Stomach (tissue), 4 donors: ENCODE measurements at regions not wholly inside any gene's neighbourhood (a gene's known extent, or its start where the extent isn't known, plus 50 kb on each side); places are given as distances from the start of the nearest gene placed in this dataset.
"Not testable (repeated sequence)": the region's sequence is repeated elsewhere in the genome, so short reads cannot be mapped to it uniquely, and the experiment has no call there.

Experiments used
- CTCF ChIP-seq, 7 experiments: fragments of 450-650 bp in 4 of 7; fragments of 200-600 bp in 3 of 7; sonication (generic) in 3 of 7; IDR thresholded peaks; one replicate each; pipeline ENCODE4 v1.5.1; 2016 to 2019; ENCODE audit warnings: antibody characterized with exemption in 7 of 7, control low read depth in 2 of 7, mild to moderate bottlenecking in 1 of 7
- EP300 ChIP-seq: sonication (generic); formaldehyde crosslinking; IDR thresholded peaks from one replicate; pipeline ENCODE4 v1.6.1; 2017; ENCODE audit warnings: antibody characterized with exemption
- POLR2A ChIP-seq, 4 donors: fragments of 450-650 bp; IDR thresholded peaks; one replicate each; pipeline ENCODE4 v1.6.1; 2016; ENCODE audit warnings: antibody characterized with exemption in 4 of 4, control low read depth in 2 of 4, mild to moderate bottlenecking in 1 of 4, moderate library complexity in 1 of 4
- POLR2AphosphoS5 ChIP-seq, 3 donors: sonication (generic); formaldehyde crosslinking; IDR thresholded peaks; one replicate each; pipeline ENCODE4 v1.6.1; 2016; ENCODE audit warnings: antibody characterized with exemption in 3 of 3

DNA sequence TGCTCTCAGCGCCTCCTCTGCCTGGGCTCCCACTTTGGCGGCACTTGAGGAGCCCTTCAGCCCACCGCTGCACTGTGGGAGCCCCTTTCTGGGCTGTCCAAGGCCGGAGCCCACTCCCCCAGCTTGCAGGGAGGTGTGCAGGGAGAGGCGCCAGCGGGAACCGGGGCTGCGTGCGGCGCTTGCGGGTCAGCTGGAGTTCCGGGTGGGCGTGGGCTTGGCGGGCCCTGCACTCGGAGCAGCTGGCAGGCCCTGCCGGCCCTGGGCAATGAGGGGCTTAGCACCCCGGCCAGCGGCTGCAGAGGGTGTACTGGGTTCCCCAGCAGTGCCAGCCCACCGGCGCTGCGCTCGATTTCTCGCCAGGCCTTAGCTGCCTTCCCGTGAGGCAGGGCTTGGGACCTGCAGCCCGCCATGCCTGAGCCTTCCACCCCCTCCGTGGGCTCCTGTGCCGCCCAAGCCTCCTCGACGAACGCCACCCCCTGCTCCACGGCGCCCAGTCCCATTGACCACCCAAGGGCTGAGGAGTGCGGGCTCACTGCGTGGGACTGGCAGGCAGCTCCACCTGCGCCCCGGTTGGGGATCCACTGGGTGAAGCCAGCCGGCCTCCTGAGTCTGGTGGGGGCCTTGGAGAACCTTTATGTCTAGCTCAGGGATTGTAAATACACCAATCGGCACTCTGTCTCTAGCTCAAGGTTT lies 122.3 kb downstream of the FSCB start:
- not testable (repeated sequence) for TF ChIP-seq CTCF (IDR thresholded peaks at IDR 0.05); EP300; POLR2A (IDR thresholded peaks at IDR 0.05); POLR2AphosphoS5 (IDR thresholded peaks at IDR 0.05)
